Testis (tissue), 2 donors: ENCODE measurements at regions not wholly inside any gene's neighbourhood (a gene's known extent, or its start where the extent isn't known, plus 50 kb on each side); places are given as distances from the start of the nearest gene placed in this dataset.

Experiments used
- CTCF ChIP-seq, 3 experiments: fragments of 450-650 bp in 2 of 3; fragments of 200-600 bp in 1 of 3; sonication (generic) in 1 of 3; IDR thresholded peaks; one replicate each; pipeline ENCODE4 v1.5.1; 2016 to 2019; ENCODE audit warnings: antibody characterized with exemption in 3 of 3, mild to moderate bottlenecking in 2 of 3, moderate library complexity in 1 of 3
- POLR2A ChIP-seq: fragments of 450-650 bp; IDR thresholded peaks from one replicate; pipeline ENCODE4 v1.6.1; 2017; ENCODE audit warnings: antibody characterized with exemption, mild to moderate bottlenecking, moderate library complexity

- TF ChIP-seq POLR2A (no peak), CTCF (IDR thresholded peaks at IDR 0.05) (no peak)
Observed at GRCh38 chr5:117614408-117614807, 1039.8 kb upstream of the SEMA6A start.
